ENCODE measurements at regions not wholly inside any gene's neighbourhood (a gene's known extent, or its start where the extent isn't known, plus 50 kb on each side); places are given as distances from the start of the nearest gene placed in this dataset.
"Not testable (repeated sequence)": the region's sequence is repeated elsewhere in the genome, so short reads cannot be mapped to it uniquely, and the experiment has no call there.

GRCh38 chr9:19896161-19896560 lies 107.3 kb upstream of the SLC24A2 start:
- Histone ChIP-seq H3K27ac (ENCODE audit: extremely low read depth, low read depth, low read length) (no peak overlapping the region), H3K4me1 (ENCODE audit: control insufficient read depth, insufficient read depth, low read length) (no peaks in the 10 kb centered on the region), H3K9me3 (ENCODE audit: control insufficient read depth, insufficient read depth, low read depth, low read length) (no peaks in the 10 kb centered on the region), H3K4me3 (ENCODE audit: low read depth, low read length) (no peak overlapping the region), H3K36me3 (ENCODE audit: control insufficient read depth in 2 of 2, insufficient read depth in 1 of 2, low read length in 2 of 2) (no peaks in the 10 kb centered on the region)
- ChIA-PET CTCF (interaction anchor here (0.6 kb wide), 1 partner anchor 255 kb away, joined by 3 read pairs; no protein-coding TSS in a partner anchor), POLR2A (no interaction called here)
- TF ChIP-seq ZBTB17 (tag by site-specific recombination; IDR thresholded peaks at IDR 0.05), result no peak
- TF ChIP-seq ZNF2 (tag by site-specific recombination; IDR thresholded peaks at IDR 0.05), result no peak
- no peak for TF ChIP-seq MZF1 (tag by site-specific recombination; IDR thresholded peaks at IDR 0.05; ENCODE audit: borderline replicate concordance)
- TF ChIP-seq ZNF202 (tag by site-specific recombination; IDR thresholded peaks at IDR 0.05; ENCODE audit: borderline replicate concordance), result no peak
- TF ChIP-seq ZBTB20 (tag by site-specific recombination; IDR thresholded peaks at IDR 0.05), result no peak
- TF ChIP-seq MEIS1 (CRISPR knock-in tag; IDR thresholded peaks at IDR 0.05; ENCODE audit: borderline replicate concordance), result no peak
- no peak for TF ChIP-seq ZNF580 (tag by site-specific recombination; IDR thresholded peaks at IDR 0.05)
- no peak for TF ChIP-seq ZNF530 (tag by site-specific recombination; IDR thresholded peaks at IDR 0.05; ENCODE audit: low read depth)

- H3K27ac ChIP-seq (ENCODE audit: extremely low read depth, low read depth, low read length); POLR2A ChIA-PET; H3K36me3 ChIP-seq (ENCODE audit: control insufficient read depth in 2 of 2, insufficient read depth in 1 of 2, low read length in 2 of 2); H3K4me3 ChIP-seq (ENCODE audit: low read depth, low read length); H3K9me3 ChIP-seq (ENCODE audit: control insufficient read depth, insufficient read depth, low read depth, low read length); H3K4me1 ChIP-seq (ENCODE audit: control insufficient read depth, insufficient read depth, low read length): not testable (repeated sequence)
- CTCF ChIA-PET, result interaction anchor here (0.8 kb wide), 1 partner anchor 27 kb away, joined by 5 read pairs; no protein-coding TSS in a partner anchor
Measured at GRCh38 chr9:19895578-19895977, 106.7 kb upstream of the SLC24A2 start.

GRCh38 chr9:19895006-19895405 lies 106.2 kb upstream of the SLC24A2 start:
- CTCF ChIA-PET, result interaction anchor here (0.6 to 0.8 kb wide), 3 partner anchors 27 to 658 kb away, joined by 4 to 5 read pairs (median 4); no protein-coding TSS in a partner anchor
- POLR2A ChIA-PET, result no interaction called here
- TF ChIP-seq ZNF654 (tag by site-specific recombination; IDR thresholded peaks at IDR 0.05; ENCODE audit: low read depth), result no peak
- no peak for TF ChIP-seq ZBTB17 (tag by site-specific recombination; IDR thresholded peaks at IDR 0.05)
- no peak for TF ChIP-seq GLIS2 (tag by site-specific recombination; IDR thresholded peaks at IDR 0.05)
- TF ChIP-seq ZNF548 (tag by site-specific recombination; IDR thresholded peaks at IDR 0.05), result no peak
- TF ChIP-seq ZBTB48 (tag by site-specific recombination; IDR thresholded peaks at IDR 0.05), result no peak
- no peak for TF ChIP-seq SCRT2 (tag by site-specific recombination; IDR thresholded peaks at IDR 0.05)
- no peak for TF ChIP-seq ZNF664 (tag by site-specific recombination; IDR thresholded peaks at IDR 0.05)
- no peak for TF ChIP-seq KLF10 (tag by site-specific recombination; IDR thresholded peaks at IDR 0.05)
- Histone ChIP-seq H3K9me3 (ENCODE audit: control insufficient read depth, insufficient read depth, low read depth, low read length) (no peaks in the 10 kb centered on the region), H3K4me1 (ENCODE audit: control insufficient read depth, insufficient read depth, low read length) (no peaks in the 10 kb centered on the region), H3K36me3 (ENCODE audit: control insufficient read depth in 2 of 2, insufficient read depth in 1 of 2, low read length in 2 of 2) (no peaks in the 10 kb centered on the region), H3K4me3 (ENCODE audit: low read depth, low read length) (no peak overlapping the region), H3K27ac (ENCODE audit: extremely low read depth, low read depth, low read length) (no peak overlapping the region)

GRCh38 chr9:19885608-19886007 lies 96.8 kb upstream of the SLC24A2 start:
- no peaks in the 10 kb centered on the region for H3K4me1 ChIP-seq (ENCODE audit: control insufficient read depth, insufficient read depth, low read length)
- POLR2A ChIA-PET, result no interaction called here
- no peak overlapping the region for H3K27ac ChIP-seq (ENCODE audit: extremely low read depth, low read depth, low read length)
- no peaks in the 10 kb centered on the region for H3K36me3 ChIP-seq (ENCODE audit: control insufficient read depth in 2 of 2, insufficient read depth in 1 of 2, low read length in 2 of 2)
- no peak overlapping the region for H3K4me3 ChIP-seq (ENCODE audit: low read depth, low read length)
- CTCF ChIA-PET, result no interaction called here
- no peaks in the 10 kb centered on the region for H3K9me3 ChIP-seq (ENCODE audit: control insufficient read depth, insufficient read depth, low read depth, low read length)
- no peak for TF ChIP-seq ZNF19 (tag by site-specific recombination; IDR thresholded peaks at IDR 0.05; ENCODE audit: low read depth)
- TF ChIP-seq HOXD13 (CRISPR knock-in tag; IDR thresholded peaks at IDR 0.05; ENCODE audit: borderline replicate concordance), result no peak
- no peak for TF ChIP-seq YY1 (tag by site-specific recombination; IDR thresholded peaks at IDR 0.05)

Data from HEK293 (cell line).